ENCODE measurements at regions not wholly inside any gene's neighbourhood (a gene's known extent, or its start where the extent isn't known, plus 50 kb on each side); places are given as distances from the start of the nearest gene placed in this dataset.

- ChIA-PET POLR2A (no interaction called here), CTCF (no interaction called here)
- H4K20me1 ChIP-seq (replicated peaks; ENCODE audit: control insufficient read depth, extremely low read depth, insufficient read depth, low read length) = no peaks in the 10 kb centered on the region
- no peak overlapping the region for H3K4me2 ChIP-seq (ENCODE audit: insufficient read depth, low read length)
- dilution Hi-C loops (cut with MboI; ENCODE audit: extremely low pct_ligation_motif_present, low sequenced_read_pairs) = no loop called here
- TF ChIP-seq CTCF (IDR thresholded peaks at IDR 0.05; ENCODE audit: extremely low read depth in 1 of 2, insufficient read depth in 1 of 2, low read depth in 1 of 2, low read length in 2 of 2) (no peak), JUN (IDR thresholded peaks at IDR 0.05; ENCODE audit: borderline replicate concordance, insufficient read depth, insufficient read length, low read depth) (no peak)
- no peak overlapping the region for H3K9ac ChIP-seq (replicated peaks; ENCODE audit: extremely low read depth, insufficient read depth, low read length)
- H3K27me3 ChIP-seq (ENCODE audit: control insufficient read depth in 2 of 2, insufficient read depth in 2 of 2, low read length in 2 of 2) = no peaks in the 10 kb centered on the region
- intact Hi-C loops (cut with micrococcal nuclease) = no loop called here
- H2AFZ ChIP-seq (ENCODE audit: low read depth, low read length) = no peak overlapping the region
- H3K4me3 ChIP-seq (replicated peaks in 1 of 3; ENCODE audit: insufficient read depth in 1 of 3, low read depth in 1 of 3, low read length in 3 of 3) = no peak overlapping the region
- no peak overlapping the region for H3K27ac ChIP-seq (ENCODE audit: insufficient read depth, low read depth, low read length)
- no peak for DNase-seq (ENCODE audit: low read depth, low spot score)
- H3K79me2 ChIP-seq (ENCODE audit: control insufficient read depth, insufficient read depth, low read length) = no peaks in the 10 kb centered on the region
- no peaks in the 10 kb centered on the region for H3K9me1 ChIP-seq (replicated peaks; ENCODE audit: control insufficient read depth, extremely low read depth, insufficient read depth, low read length)
- no TSS peak for BruUV-seq (replicated peaks)
- no peak for FAIRE-seq
- no peaks in the 10 kb centered on the region for H3K9me3 ChIP-seq (replicated peaks; ENCODE audit: control insufficient read depth, insufficient read depth, low read length)
- no peaks in the 10 kb centered on the region for H3K36me3 ChIP-seq (ENCODE audit: control insufficient read depth in 2 of 2, extremely low read depth in 1 of 2, insufficient read depth in 2 of 2, low read length in 2 of 2)
- peaks cover 15% of the 10 kb centered on the region for H3K4me1 ChIP-seq (ENCODE audit: control insufficient read depth, extremely low read depth, insufficient read depth, low read length)
Observed at GRCh38 chr3:177541541-177541940, 344.3 kb upstream of the TBL1XR1 start.

- no peak overlapping the region for H3K9ac ChIP-seq (replicated peaks; ENCODE audit: extremely low read depth, insufficient read depth, low read length)
- DNase-seq (ENCODE audit: low read depth, low spot score) (no peak), FAIRE-seq (no peak)
- CTCF ChIA-PET = interaction anchor here (0.7 to 0.9 kb wide), 2 partner anchors 8 to 12 kb away, joined by 3 read pairs; no protein-coding TSS in a partner anchor
- TF ChIP-seq GATA2 (IDR thresholded peaks at IDR 0.05; ENCODE audit: insufficient read depth, insufficient read length, low read depth, low read length) (no peak), EZH2 (IDR thresholded peaks at IDR 0.05; ENCODE audit: borderline replicate concordance, low read depth, low read length, severe bottlenecking) (no peak), JUN (IDR thresholded peaks at IDR 0.05; ENCODE audit: borderline replicate concordance, insufficient read depth, insufficient read length, low read depth) (no peak), POLR2A (IDR thresholded peaks at IDR 0.05; ENCODE audit: low read depth, low read length) (no peak), MYC (IDR thresholded peaks at IDR 0.05; ENCODE audit: low read depth, low read length) (no peak), MAX (IDR thresholded peaks at IDR 0.05; ENCODE audit: insufficient read depth, insufficient read length) (no peak), POLR2AphosphoS5 (IDR thresholded peaks at IDR 0.05; ENCODE audit: insufficient read depth, low read depth, low read length) (no peak)
- POLR2A ChIA-PET = no interaction called here
- H3K9me3 ChIP-seq (replicated peaks; ENCODE audit: control insufficient read depth, insufficient read depth, low read length) = no peaks in the 10 kb centered on the region
- H4K20me1 ChIP-seq (replicated peaks; ENCODE audit: control insufficient read depth, extremely low read depth, insufficient read depth, low read length) = no peaks in the 10 kb centered on the region
- H3K4me3 ChIP-seq (replicated peaks in 1 of 3; ENCODE audit: insufficient read depth in 1 of 3, low read depth in 1 of 3, low read length in 3 of 3) = no peak overlapping the region
- no TSS peak for BruUV-seq (replicated peaks)
- no peaks in the 10 kb centered on the region for H3K36me3 ChIP-seq (ENCODE audit: control insufficient read depth in 2 of 2, extremely low read depth in 1 of 2, insufficient read depth in 2 of 2, low read length in 2 of 2)
- H2AFZ ChIP-seq (ENCODE audit: low read depth, low read length) = no peak overlapping the region
- no peak overlapping the region for H3K27ac ChIP-seq (ENCODE audit: insufficient read depth, low read depth, low read length)
- no peaks in the 10 kb centered on the region for H3K4me1 ChIP-seq (ENCODE audit: control insufficient read depth, extremely low read depth, insufficient read depth, low read length)
- H3K79me2 ChIP-seq (ENCODE audit: control insufficient read depth, insufficient read depth, low read length) = no peaks in the 10 kb centered on the region
- intact Hi-C loops (cut with micrococcal nuclease) = no loop called here
- no peaks in the 10 kb centered on the region for H3K9me1 ChIP-seq (replicated peaks; ENCODE audit: control insufficient read depth, extremely low read depth, insufficient read depth, low read length)
- dilution Hi-C loops (cut with MboI; ENCODE audit: extremely low pct_ligation_motif_present, low sequenced_read_pairs) = no loop called here
- no peaks in the 10 kb centered on the region for H3K27me3 ChIP-seq (ENCODE audit: control insufficient read depth in 2 of 2, insufficient read depth in 2 of 2, low read length in 2 of 2)
- no peak overlapping the region for H3K4me2 ChIP-seq (ENCODE audit: insufficient read depth, low read length)
Observed at GRCh38 chr3:177545964-177546363, 348.7 kb upstream of the TBL1XR1 start.
